Epithelial cell of esophagus (primary cell): ENCODE measurements at regions not wholly inside any gene's neighbourhood (a gene's known extent, or its start where the extent isn't known, plus 50 kb on each side); places are given as distances from the start of the nearest gene placed in this dataset.
"Not testable (repeated sequence)": the region's sequence is repeated elsewhere in the genome, so short reads cannot be mapped to it uniquely, and the experiment has no call there.

ENCODE experiments used
- DNase-seq: peaks from one replicate; pipeline ENCODE4 v3.0.0; 2010; ENCODE audit warnings: low read depth
- H3K4me3 ChIP-seq: 2 replicates; pipeline ENCODE4 v1.5.1; 2011; ENCODE audit warnings: mild to moderate bottlenecking, low read length, control low read depth
- TF ChIP-seq, protein P1 (sequence below): IDR thresholded peaks from 2 replicates; pipeline ENCODE4 v1.5.1; 2011; ENCODE audit warnings: low read depth, mild to moderate bottlenecking, low read length, control low read depth, inconsistent platforms; ENCODE audit not compliant: insufficient read depth; ENCODE audit errors: missing control alignments

DNA sequence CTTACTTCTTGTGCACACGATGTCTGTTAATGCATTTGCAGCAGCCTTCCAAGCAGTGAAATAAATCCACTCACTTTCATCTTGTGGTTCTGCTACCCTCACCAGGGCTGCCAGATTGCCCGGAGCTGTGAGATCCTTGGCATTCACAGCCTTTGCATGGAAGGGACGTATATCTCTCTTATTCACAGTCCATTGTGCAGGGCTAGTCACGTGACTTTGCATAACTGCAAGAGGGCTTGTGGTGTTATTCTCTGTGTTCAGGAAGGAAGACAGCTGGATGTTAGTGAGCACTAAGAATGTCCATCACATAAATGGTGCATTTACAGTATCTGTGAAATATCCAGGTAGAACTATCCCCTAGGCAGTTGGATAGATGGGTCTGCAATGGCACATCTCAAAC lies 96.5 kb upstream of the BEND4 start:
- TF ChIP-seq, protein P1, sequence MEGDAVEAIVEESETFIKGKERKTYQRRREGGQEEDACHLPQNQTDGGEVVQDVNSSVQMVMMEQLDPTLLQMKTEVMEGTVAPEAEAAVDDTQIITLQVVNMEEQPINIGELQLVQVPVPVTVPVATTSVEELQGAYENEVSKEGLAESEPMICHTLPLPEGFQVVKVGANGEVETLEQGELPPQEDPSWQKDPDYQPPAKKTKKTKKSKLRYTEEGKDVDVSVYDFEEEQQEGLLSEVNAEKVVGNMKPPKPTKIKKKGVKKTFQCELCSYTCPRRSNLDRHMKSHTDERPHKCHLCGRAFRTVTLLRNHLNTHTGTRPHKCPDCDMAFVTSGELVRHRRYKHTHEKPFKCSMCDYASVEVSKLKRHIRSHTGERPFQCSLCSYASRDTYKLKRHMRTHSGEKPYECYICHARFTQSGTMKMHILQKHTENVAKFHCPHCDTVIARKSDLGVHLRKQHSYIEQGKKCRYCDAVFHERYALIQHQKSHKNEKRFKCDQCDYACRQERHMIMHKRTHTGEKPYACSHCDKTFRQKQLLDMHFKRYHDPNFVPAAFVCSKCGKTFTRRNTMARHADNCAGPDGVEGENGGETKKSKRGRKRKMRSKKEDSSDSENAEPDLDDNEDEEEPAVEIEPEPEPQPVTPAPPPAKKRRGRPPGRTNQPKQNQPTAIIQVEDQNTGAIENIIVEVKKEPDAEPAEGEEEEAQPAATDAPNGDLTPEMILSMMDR = no peak
- DNase-seq = no peak
- no peak overlapping the region for H3K4me3 ChIP-seq

DNA sequence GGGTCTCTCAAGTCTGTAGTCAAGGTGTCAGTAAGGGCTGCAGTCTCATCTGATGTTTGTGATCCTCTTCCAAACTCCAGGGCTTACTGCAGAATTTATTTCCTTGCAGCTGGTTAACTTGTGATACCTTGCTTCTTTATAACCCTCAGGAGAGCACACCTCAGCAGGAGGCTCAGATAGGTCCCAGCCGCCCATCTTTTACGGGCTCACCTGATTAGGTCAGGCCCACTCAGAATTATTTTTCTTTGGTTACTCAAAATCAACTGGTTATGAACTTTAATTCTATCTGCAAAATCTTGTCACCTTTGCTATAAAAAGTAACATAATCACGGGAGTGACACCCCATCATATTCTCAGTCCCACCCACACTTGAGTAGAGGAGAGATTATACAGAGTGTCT lies 99.9 kb upstream of the BEND4 start:
- no peak overlapping the region for H3K4me3 ChIP-seq

DNA sequence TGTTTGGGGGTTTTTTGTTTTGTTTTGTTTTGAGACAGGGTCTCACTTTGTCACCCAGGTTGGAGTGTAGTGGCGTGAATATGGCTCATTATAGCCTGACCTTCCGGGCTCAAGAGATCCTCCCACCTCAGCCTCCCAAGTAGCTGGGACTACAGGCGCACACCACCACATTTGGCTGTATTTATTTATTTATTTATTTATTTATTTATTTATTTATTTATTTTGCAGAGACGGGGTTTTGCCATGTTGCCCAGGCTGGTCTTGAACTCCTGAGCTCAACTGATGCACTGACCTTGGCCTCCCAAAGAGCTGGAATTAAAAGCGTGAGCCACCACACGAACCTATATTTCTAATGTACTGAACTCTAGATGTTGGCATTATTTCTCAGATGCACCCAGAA lies 105.2 kb upstream of the BEND4 start:
- not testable (repeated sequence) for H3K4me3 ChIP-seq

More for the DNA sequence above, 99.9 kb upstream of the BEND4 start:
- TF ChIP-seq, protein P1 = no peak
- no peak for DNase-seq

DNA sequence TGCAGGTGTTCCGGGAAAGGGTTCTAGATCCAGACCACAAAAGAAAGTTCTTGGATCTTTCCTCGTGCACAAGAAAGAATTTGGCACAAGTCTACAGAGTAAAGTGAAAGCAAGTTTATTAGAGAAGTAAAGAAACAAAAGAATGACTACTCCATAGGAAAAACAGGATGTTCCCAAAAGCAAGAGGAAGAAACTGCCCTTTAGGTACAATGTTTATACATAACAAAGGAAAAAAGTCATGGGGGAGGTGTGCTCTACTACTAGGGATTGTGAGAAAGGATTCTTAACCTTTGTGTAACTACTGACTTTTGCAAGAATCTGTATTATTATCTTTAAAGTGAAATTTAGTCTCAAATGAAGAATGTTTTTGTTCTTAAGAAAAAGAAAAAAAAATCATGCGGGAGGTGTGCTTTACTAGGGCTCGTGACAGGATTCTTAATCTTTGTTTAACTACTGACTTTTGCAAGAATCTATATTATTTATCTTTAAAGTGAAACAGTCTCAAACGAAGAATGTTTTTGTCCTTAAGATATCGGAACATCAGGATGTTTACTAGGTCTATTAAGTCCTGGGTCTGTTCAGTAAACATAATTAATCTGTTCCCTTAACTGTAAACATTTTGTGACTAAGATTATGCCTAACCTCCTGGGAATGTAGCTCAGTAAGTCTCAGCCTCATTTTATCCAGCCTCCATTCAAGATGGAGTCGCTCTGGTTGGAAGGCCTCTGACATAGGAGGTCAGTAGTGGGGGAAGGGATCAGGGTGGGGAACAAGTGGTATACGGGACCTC lies 110.4 kb upstream of the BEND4 start:
- DNase-seq = no peak
- TF ChIP-seq, protein P1 = no peak
- H3K4me3 ChIP-seq = no peak overlapping the region

More for the DNA sequence above, 105.2 kb upstream of the BEND4 start:
- DNase-seq = not testable (repeated sequence)

DNA sequence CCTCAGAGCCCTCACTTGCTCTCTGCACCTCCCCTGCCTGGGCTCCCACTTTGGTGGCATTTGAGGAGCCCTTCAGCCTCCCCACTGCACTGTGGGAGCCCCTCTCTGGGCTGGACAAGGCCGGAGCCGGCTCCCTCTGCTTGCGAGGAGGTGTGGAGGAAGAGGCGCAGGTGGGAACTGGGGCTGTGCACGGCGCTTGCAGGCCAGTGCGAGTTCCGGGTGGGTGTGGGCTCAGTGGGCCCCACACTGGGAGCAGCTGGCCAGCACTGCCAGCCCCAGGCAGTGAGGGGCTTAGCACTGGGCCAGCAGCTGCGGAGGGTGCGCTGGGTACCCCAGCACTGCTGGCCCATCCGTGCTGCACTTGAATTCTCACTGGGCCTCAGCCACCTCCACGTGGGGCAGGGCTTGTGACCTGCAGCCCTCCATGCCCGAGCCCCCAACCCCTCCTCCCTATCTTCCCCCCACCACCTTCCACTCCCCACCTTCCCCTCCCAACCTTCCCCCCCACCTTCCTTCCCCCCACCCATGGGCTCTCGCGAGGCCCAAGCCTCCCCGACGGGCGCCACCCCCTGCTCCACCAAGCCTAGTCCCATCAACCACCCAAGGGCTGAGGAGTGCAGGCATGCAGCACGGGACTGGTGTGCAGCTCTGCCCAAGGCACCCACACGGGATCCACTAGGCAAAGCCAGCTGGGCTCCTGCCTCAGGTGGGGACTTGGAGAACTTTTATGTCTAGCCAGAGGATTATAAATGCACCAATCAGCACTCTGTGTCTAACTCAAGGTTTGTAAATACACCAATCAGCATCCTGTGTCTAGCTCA lies 113.5 kb upstream of the BEND4 start:
- H3K4me3 ChIP-seq = no peak overlapping the region
- TF ChIP-seq, protein P1 = no peak
- DNase-seq = no peak

DNA sequence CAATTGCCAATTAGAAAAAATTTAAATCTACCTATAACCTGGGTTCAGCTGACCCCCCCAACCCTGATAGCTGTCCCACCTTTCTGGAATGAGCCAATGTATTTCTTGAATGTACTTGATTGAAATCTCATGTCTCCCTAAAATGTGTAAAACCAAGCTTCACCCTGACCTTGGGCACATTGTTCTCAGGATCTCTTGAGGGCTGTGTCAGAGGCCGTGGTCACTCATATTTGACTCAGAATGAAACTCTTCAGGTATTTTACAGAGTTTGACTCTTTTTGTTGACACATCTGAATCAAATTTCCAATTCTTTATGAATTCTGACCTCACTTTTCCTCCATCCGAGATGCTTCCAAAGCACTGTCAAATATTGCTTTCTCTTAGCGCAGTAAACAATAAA lies 115.3 kb upstream of the BEND4 start:
- DNase-seq = no peak
- TF ChIP-seq, protein P1 = no peak
- no peak overlapping the region for H3K4me3 ChIP-seq

DNA sequence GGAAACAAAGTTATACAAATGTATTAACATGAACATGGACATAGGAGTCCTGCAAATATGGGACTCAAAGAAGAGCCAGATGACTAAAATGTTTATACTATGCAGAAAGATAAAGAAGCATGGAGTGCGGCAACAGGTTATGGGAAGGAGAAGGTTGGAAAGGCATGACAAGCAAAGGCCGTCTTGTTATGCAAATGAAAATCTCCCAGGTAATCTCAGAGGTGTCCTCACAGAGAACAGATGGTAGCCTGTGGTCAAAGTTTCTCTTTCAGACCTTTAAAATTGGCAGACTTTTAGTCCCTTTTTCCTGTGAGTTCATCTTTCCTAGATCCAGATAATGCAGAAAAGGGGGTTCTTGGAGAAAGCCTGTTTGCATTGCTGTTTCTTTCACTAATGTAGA lies 116.4 kb upstream of the BEND4 start:
- DNase-seq = no peak
- TF ChIP-seq, protein P1 = no peak
- no peak overlapping the region for H3K4me3 ChIP-seq
